Astrocyte (in vitro differentiated cells and primary cell): ENCODE measurements at regions not wholly inside any gene's neighbourhood (a gene's known extent, or its start where the extent isn't known, plus 50 kb on each side); places are given as distances from the start of the nearest gene placed in this dataset.

Experiments
- EZH2 ChIP-seq: IDR thresholded peaks from 2 replicates; pipeline ENCODE4 v1.6.1; 2012; ENCODE audit warnings: mild to moderate bottlenecking, low read length, inconsistent platforms; ENCODE audit not compliant: insufficient read depth
- TF ChIP-seq, protein P1 (sequence below): IDR thresholded peaks from 2 replicates; pipeline ENCODE4 v1.5.1; 2011; ENCODE audit warnings: low read depth, mild to moderate bottlenecking, inconsistent platforms, low read length, moderate library complexity; ENCODE audit not compliant: insufficient read depth

DNA sequence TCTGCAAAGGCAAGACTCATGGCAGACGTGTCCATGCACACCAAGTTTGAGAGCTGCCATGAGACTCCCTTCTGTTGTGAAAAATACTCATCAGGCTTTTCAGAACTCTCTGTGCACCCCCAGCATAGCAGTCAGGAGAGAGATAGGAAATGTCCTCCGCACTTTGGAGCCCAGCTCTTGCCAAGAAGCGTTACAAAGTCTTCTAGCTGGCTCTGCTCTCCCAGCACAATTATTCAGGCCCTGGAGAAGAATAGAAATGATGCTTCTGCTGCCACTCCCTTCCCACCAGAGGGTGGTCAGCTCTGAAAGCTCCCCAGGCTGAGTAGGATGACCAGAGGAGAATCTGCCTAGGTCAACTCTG is 594.4 kb upstream of the ID2 start:
- TF ChIP-seq, protein P1, sequence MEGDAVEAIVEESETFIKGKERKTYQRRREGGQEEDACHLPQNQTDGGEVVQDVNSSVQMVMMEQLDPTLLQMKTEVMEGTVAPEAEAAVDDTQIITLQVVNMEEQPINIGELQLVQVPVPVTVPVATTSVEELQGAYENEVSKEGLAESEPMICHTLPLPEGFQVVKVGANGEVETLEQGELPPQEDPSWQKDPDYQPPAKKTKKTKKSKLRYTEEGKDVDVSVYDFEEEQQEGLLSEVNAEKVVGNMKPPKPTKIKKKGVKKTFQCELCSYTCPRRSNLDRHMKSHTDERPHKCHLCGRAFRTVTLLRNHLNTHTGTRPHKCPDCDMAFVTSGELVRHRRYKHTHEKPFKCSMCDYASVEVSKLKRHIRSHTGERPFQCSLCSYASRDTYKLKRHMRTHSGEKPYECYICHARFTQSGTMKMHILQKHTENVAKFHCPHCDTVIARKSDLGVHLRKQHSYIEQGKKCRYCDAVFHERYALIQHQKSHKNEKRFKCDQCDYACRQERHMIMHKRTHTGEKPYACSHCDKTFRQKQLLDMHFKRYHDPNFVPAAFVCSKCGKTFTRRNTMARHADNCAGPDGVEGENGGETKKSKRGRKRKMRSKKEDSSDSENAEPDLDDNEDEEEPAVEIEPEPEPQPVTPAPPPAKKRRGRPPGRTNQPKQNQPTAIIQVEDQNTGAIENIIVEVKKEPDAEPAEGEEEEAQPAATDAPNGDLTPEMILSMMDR, result no peak
- no peak for TF ChIP-seq EZH2
